Duodenal mucosa (tissue), 2 donors: ENCODE measurements at regions not wholly inside any gene's neighbourhood (a gene's known extent, or its start where the extent isn't known, plus 50 kb on each side); places are given as distances from the start of the nearest gene placed in this dataset.

Experiments used
- H3K27ac ChIP-seq: one replicate; pipeline ENCODE4 v1.7.0; 2013; ENCODE audit warnings: low read depth, low read length
- H3K27me3 ChIP-seq, 2 donors: one replicate each; pipeline ENCODE4 v1.7.0; 2013; ENCODE audit warnings: low read length in 2 of 2, control low read depth in 1 of 2; ENCODE audit not compliant: insufficient read depth in 2 of 2, control insufficient read depth in 1 of 2
- H3K36me3 ChIP-seq, 2 donors: one replicate each; pipeline ENCODE4 v1.7.0; 2013; ENCODE audit warnings: low read length in 2 of 2, control low read depth in 1 of 2; ENCODE audit not compliant: insufficient read depth in 2 of 2, control insufficient read depth in 1 of 2
- H3K4me1 ChIP-seq, 2 donors: one replicate each; pipeline ENCODE4 v1.7.0; 2013; ENCODE audit warnings: low read length in 2 of 2, control low read depth in 1 of 2; ENCODE audit not compliant: insufficient read depth in 2 of 2, control insufficient read depth in 1 of 2
- H3K4me3 ChIP-seq, 2 donors: one replicate each; pipeline ENCODE4 v1.7.0; 2013; ENCODE audit warnings: low read length in 2 of 2, low read depth in 1 of 2
- H3K9ac ChIP-seq, 2 donors: one replicate each; pipeline ENCODE4 v1.7.0; 2013; ENCODE audit warnings: low read length in 2 of 2, low read depth in 1 of 2
- H3K9me3 ChIP-seq, 2 donors: one replicate each; pipeline ENCODE4 v1.7.0; 2013; ENCODE audit warnings: low read length in 2 of 2, control low read depth in 1 of 2; ENCODE audit not compliant: control insufficient read depth in 1 of 2

DNA sequence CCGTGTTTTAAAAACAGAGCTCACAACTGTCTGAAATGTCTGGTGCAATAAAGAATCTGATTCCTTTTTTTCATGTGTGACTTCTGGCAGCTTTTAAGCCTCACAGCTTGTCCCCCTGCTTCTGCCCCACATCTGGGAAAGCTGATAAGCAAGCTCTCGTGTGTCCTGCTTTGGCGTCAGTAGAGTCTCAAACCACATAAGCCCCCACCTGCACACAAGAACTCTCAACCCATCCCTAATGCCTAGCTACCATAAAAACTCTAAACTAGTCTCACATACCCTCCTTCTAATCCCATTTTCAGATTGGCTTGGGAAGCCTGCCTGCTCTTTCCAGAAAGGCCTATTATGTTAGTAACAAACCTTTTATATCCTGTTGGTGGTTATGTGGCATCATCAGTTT lies 94.6 kb upstream of the DAB1 start:
- no peak overlapping the region for H3K27ac ChIP-seq
- H3K4me1 ChIP-seq = no peaks in the 10 kb centered on the region
- H3K9me3 ChIP-seq = no peaks in the 10 kb centered on the region
- H3K4me3 ChIP-seq = no peak overlapping the region
- H3K36me3 ChIP-seq = no peaks in the 10 kb centered on the region
- H3K27me3 ChIP-seq = no peaks in the 10 kb centered on the region
- H3K9ac ChIP-seq = no peak overlapping the region

- H3K9ac ChIP-seq = no peak overlapping the region
- no peaks in the 10 kb centered on the region for H3K4me1 ChIP-seq
- no peaks in the 10 kb centered on the region for H3K27me3 ChIP-seq
- no peak overlapping the region for H3K27ac ChIP-seq
- no peaks in the 10 kb centered on the region for H3K36me3 ChIP-seq
- H3K9me3 ChIP-seq = no peaks in the 10 kb centered on the region
- no peak overlapping the region for H3K4me3 ChIP-seq
Measured at GRCh38 chr1:57517587-57518374, 93.9 kb upstream of the DAB1 start.

GRCh38 chr1:57512386-57512785 lies 88.5 kb upstream of the DAB1 start:
- Histone ChIP-seq H3K4me3 (no peak overlapping the region), H3K9ac (no peak overlapping the region), H3K9me3 (no peaks in the 10 kb centered on the region), H3K27ac (no peak overlapping the region), H3K4me1 (no peaks in the 10 kb centered on the region), H3K36me3 (no peaks in the 10 kb centered on the region), H3K27me3 (no peaks in the 10 kb centered on the region)

DNA sequence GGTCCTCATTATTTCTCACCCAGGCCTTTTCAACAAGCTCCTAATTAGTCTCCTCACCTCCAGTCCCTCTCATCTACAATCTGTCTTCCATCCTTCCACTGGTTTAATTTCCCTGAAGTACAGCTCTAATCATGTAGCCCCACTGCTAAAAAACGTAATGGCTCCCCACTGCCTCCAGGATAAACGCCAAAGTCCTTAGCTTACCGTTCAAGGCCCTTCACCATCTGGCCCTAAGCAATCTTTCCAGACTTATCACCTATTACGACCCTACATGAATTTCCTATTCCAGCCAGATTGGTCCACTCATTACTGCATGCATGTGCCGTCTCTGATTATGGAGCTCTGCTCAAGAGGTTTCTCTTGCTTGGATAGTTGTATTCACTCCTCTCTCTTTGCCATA lies 83.1 kb upstream of the DAB1 start:
- no peaks in the 10 kb centered on the region for H3K27me3 ChIP-seq
- no peak overlapping the region for H3K27ac ChIP-seq
- H3K4me1 ChIP-seq = no peaks in the 10 kb centered on the region
- no peak overlapping the region for H3K9ac ChIP-seq
- no peaks in the 10 kb centered on the region for H3K9me3 ChIP-seq
- no peaks in the 10 kb centered on the region for H3K36me3 ChIP-seq
- no peak overlapping the region for H3K4me3 ChIP-seq

- Histone ChIP-seq H3K27me3 (no peaks in the 10 kb centered on the region), H3K9ac (no peak overlapping the region)
Measured at GRCh38 chr1:57503337-57503736, 79.5 kb upstream of the DAB1 start.

DNA sequence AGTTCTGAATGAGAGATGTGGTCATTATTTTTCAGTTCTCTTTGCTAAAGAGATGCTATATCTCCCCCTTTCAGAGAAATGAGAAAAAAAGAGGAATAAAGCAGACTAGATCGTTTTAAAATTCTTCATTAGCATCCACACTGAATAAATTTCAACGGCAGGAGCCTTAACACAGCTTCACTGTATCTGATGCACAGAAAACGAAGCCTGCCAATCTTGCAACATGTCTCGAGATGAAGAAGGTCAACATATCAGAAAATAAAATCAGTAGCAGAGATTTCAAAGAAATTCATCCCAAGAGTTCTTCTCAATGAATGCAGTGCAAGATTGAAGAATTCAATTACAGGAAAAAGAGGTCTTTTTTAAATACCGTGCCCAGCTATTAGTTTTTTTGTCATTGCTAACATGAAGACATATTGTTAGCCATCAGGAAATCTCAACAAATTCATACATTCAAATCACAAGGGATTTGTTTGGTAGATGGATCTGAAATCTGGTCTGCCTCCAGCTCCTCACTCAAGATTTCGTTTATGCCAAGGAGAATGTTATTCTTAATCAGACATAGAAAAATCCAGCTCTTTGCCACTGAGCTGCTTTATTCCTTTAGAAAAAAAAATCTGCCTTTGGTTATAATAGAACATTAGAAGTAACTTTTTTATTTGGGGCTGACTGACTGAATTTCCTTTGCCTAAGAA lies 76.4 kb upstream of the DAB1 start:
- Histone ChIP-seq H3K4me1 (no peaks in the 10 kb centered on the region), H3K9me3 (no peaks in the 10 kb centered on the region), H3K4me3 (no peak overlapping the region), H3K9ac (no peak overlapping the region), H3K27ac (no peak overlapping the region), H3K27me3 (no peaks in the 10 kb centered on the region), H3K36me3 (no peaks in the 10 kb centered on the region)

More at GRCh38 chr1:57503337-57503736, 79.5 kb upstream of the DAB1 start:
- Histone ChIP-seq H3K4me1 (no peaks in the 10 kb centered on the region), H3K27ac (no peak overlapping the region), H3K9me3 (no peaks in the 10 kb centered on the region), H3K36me3 (no peaks in the 10 kb centered on the region), H3K4me3 (no peak overlapping the region)

DNA sequence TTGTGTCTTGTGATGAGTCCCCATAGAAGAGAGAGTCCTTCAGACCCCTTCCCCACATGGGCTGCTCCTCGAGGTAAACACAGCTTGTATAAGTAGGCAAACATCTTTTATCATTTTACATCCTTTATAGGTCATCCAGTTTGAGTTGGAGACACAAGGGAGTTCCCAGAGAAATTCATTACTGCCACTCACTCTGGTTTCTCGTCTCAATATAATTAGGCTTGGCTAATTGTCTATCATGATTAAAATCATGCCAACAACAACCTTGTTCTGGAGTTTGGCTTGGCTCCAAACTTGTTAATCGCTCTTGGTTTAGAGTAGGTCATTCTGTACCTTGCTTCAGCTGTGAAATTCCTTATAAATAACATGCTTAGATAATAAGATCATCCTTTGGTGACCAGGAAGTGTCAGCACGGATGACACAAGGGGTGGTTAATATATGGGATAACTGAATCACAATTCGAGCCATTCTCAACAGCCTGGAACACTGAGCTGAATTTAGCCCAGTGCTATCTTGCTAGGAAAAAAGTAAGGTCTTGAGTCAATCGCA lies 70.7 kb upstream of the DAB1 start:
- Histone ChIP-seq H3K9ac (no peak overlapping the region), H3K36me3 (no peaks in the 10 kb centered on the region), H3K27me3 (no peaks in the 10 kb centered on the region), H3K27ac (no peak overlapping the region), H3K4me3 (no peak overlapping the region), H3K4me1 (no peaks in the 10 kb centered on the region), H3K9me3 (no peaks in the 10 kb centered on the region)

GRCh38 chr1:57492586-57493226 lies 68.8 kb upstream of the DAB1 start:
- H3K9ac ChIP-seq = no peak overlapping the region
- no peaks in the 10 kb centered on the region for H3K9me3 ChIP-seq
- no peaks in the 10 kb centered on the region for H3K36me3 ChIP-seq
- H3K4me3 ChIP-seq = no peak overlapping the region
- no peaks in the 10 kb centered on the region for H3K27me3 ChIP-seq
- no peak overlapping the region for H3K27ac ChIP-seq
- no peaks in the 10 kb centered on the region for H3K4me1 ChIP-seq

DNA sequence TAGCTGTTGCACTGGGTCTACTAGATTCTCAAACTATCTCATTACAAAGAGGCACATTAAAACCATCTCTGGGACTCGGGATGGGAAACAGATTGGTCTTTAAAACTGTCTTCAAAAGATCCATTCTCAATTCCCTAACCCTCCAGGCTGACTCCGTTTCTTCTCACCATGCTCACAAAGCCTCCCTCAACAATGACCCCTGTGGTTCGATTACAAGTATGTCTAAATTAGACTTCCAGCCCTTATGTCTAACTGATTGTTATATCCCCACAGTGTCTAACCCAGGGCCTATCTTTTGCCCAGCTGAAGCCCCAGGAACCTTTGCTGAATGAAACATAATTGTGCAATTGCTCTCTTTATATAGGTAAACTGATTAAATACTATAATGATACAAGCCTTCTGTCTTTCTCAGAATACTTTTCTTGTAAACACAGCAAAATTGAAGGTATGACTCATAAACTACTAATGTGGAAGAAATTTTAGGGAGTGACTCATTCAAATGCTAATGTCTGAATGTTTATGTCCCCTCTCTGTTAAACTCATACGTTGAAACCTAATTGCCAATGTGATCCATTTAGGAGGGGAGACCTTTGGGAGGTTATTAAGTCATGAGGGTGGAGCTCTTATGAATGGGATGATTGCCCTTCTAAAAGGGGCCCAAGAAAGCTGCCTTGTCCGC lies 65.6 kb upstream of the DAB1 start:
- Histone ChIP-seq H3K27ac (no peak overlapping the region), H3K4me1 (no peaks in the 10 kb centered on the region), H3K27me3 (no peaks in the 10 kb centered on the region), H3K4me3 (no peak overlapping the region), H3K9me3 (no peaks in the 10 kb centered on the region), H3K9ac (no peak overlapping the region), H3K36me3 (no peaks in the 10 kb centered on the region)

- no peak overlapping the region for H3K27ac ChIP-seq
- H3K9me3 ChIP-seq = no peaks in the 10 kb centered on the region
- no peaks in the 10 kb centered on the region for H3K27me3 ChIP-seq
Measured at GRCh38 chr1:57485643-57486042, 61.8 kb upstream of the DAB1 start.

More at GRCh38 chr1:57485643-57486042, 61.8 kb upstream of the DAB1 start:
- no peak overlapping the region for H3K4me3 ChIP-seq
- no peaks in the 10 kb centered on the region for H3K36me3 ChIP-seq
- no peak overlapping the region for H3K9ac ChIP-seq
- H3K4me1 ChIP-seq = no peaks in the 10 kb centered on the region
